ENCODE measurements at regions not wholly inside any gene's neighbourhood (a gene's known extent, or its start where the extent isn't known, plus 50 kb on each side); places are given as distances from the start of the nearest gene placed in this dataset.

GRCh38 chr20:57838670-57839151 lies 128.9 kb upstream of the PMEPA1 start:
- Histone ChIP-seq H4K20me1 (ENCODE audit: control insufficient read depth, extremely low read depth, insufficient read depth, low read length) (no peaks in the 10 kb centered on the region), H3K9me1 (ENCODE audit: control insufficient read depth, extremely low read depth, insufficient read depth, low read length) (no peaks in the 10 kb centered on the region), H3K79me2 (ENCODE audit: control insufficient read depth, insufficient read depth, low read length) (no peaks in the 10 kb centered on the region), H3K27ac (ENCODE audit: control insufficient read depth, insufficient read depth, low read length) (no peak overlapping the region), H3K27me3 (ENCODE audit: control insufficient read depth, extremely low read depth, insufficient read depth, low read length) (peaks cover 64% of the 10 kb centered on the region), H3K4me3 (ENCODE audit: control insufficient read depth in 2 of 3, extremely low read depth in 1 of 3, insufficient read depth in 2 of 3, low read depth in 1 of 3, low read length in 3 of 3) (no peak overlapping the region), H3K4me2 (ENCODE audit: control insufficient read depth, extremely low read depth, insufficient read depth, low read depth, low read length) (no peak overlapping the region), H3K9ac (ENCODE audit: control insufficient read depth, extremely low read depth, insufficient read depth, low read length) (no peak overlapping the region), H3K4me1 (ENCODE audit: control insufficient read depth, extremely low read depth, insufficient read depth, low read length) (no peaks in the 10 kb centered on the region), H3K36me3 (ENCODE audit: control insufficient read depth in 2 of 2, extremely low read depth in 1 of 2, insufficient read depth in 2 of 2, low read length in 2 of 2) (no peaks in the 10 kb centered on the region), H2AFZ (ENCODE audit: control insufficient read depth, low read length) (no peak overlapping the region), H3K9me3 (ENCODE audit: control insufficient read depth, low read depth, low read length) (no peaks in the 10 kb centered on the region)
- no peak for FAIRE-seq
- no peak for DNase-seq (ENCODE audit: low read depth, low spot score)
- TF ChIP-seq CTCF (optimal IDR thresholded peaks at IDR 0.05 in 1 of 3, IDR thresholded peaks at IDR 0.05 in 1 of 3, conservative IDR thresholded peaks at IDR 0.05 in 1 of 3; ENCODE audit: extremely low read depth in 1 of 3, insufficient read depth in 2 of 3, low read length in 3 of 3) (no peak), EZH2 (IDR thresholded peaks at IDR 0.05; ENCODE audit: low read length) (no peak)
- dilution Hi-C loops (cut with MboI; ENCODE audit: extremely low pct_ligation_motif_present, low sequenced_read_pairs): no loop called here

- no peaks in the 10 kb centered on the region for H3K9me1 ChIP-seq (ENCODE audit: control insufficient read depth, extremely low read depth, insufficient read depth, low read length)
- H3K4me2 ChIP-seq (ENCODE audit: control insufficient read depth, extremely low read depth, insufficient read depth, low read depth, low read length): no peak overlapping the region
- no peaks in the 10 kb centered on the region for H4K20me1 ChIP-seq (ENCODE audit: control insufficient read depth, extremely low read depth, insufficient read depth, low read length)
- no peak overlapping the region for H3K27ac ChIP-seq (ENCODE audit: control insufficient read depth, insufficient read depth, low read length)
- H3K36me3 ChIP-seq (ENCODE audit: control insufficient read depth in 2 of 2, extremely low read depth in 1 of 2, insufficient read depth in 2 of 2, low read length in 2 of 2): no peaks in the 10 kb centered on the region
- H3K27me3 ChIP-seq (ENCODE audit: control insufficient read depth, extremely low read depth, insufficient read depth, low read length): peaks cover 71% of the 10 kb centered on the region
- no peaks in the 10 kb centered on the region for H3K79me2 ChIP-seq (ENCODE audit: control insufficient read depth, insufficient read depth, low read length)
- H3K9ac ChIP-seq (ENCODE audit: control insufficient read depth, extremely low read depth, insufficient read depth, low read length): no peak overlapping the region
- no peaks in the 10 kb centered on the region for H3K9me3 ChIP-seq (ENCODE audit: control insufficient read depth, low read depth, low read length)
- no peak overlapping the region for H3K4me3 ChIP-seq (ENCODE audit: control insufficient read depth in 2 of 3, extremely low read depth in 1 of 3, insufficient read depth in 2 of 3, low read depth in 1 of 3, low read length in 3 of 3)
- no peak for FAIRE-seq
- dilution Hi-C loops (cut with MboI; ENCODE audit: extremely low pct_ligation_motif_present, low sequenced_read_pairs): no loop called here
- no peak overlapping the region for H2AFZ ChIP-seq (ENCODE audit: control insufficient read depth, low read length)
- no peaks in the 10 kb centered on the region for H3K4me1 ChIP-seq (ENCODE audit: control insufficient read depth, extremely low read depth, insufficient read depth, low read length)
- DNase-seq (ENCODE audit: low read depth, low spot score): no peak
- TF ChIP-seq EZH2 (IDR thresholded peaks at IDR 0.05; ENCODE audit: low read length) (no peak), CTCF (optimal IDR thresholded peaks at IDR 0.05 in 1 of 3, IDR thresholded peaks at IDR 0.05 in 1 of 3, conservative IDR thresholded peaks at IDR 0.05 in 1 of 3; ENCODE audit: extremely low read depth in 1 of 3, insufficient read depth in 2 of 3, low read length in 3 of 3) (no peak)
These were observed 127.6 kb upstream of the PMEPA1 start for GRCh38 chr20:57837208-57838035.
